Neural cell (in vitro differentiated cells): ENCODE measurements at regions not wholly inside any gene's neighbourhood (a gene's known extent, or its start where the extent isn't known, plus 50 kb on each side); places are given as distances from the start of the nearest gene placed in this dataset.

Experiments used
- CTCF ChIP-seq: fragments of 450-650 bp; IDR thresholded peaks from 2 replicates; pipeline ENCODE4 v1.5.1; 2014; ENCODE audit warnings: antibody characterized with exemption, mild to moderate bottlenecking, moderate library complexity; ENCODE audit not compliant: poor library complexity, severe bottlenecking
- EZH2 ChIP-seq: fragments of 200-600, 300-800 bp; shearing (Covaris generic), sonication (generic); IDR thresholded peaks from 2 replicates; pipeline ENCODE4 v1.6.1; 2014; ENCODE audit warnings: antibody characterized with exemption, low read length, borderline replicate concordance, mild to moderate bottlenecking; ENCODE audit not compliant: insufficient read depth, poor library complexity, severe bottlenecking
- MXI1 ChIP-seq: fragments of 450-650 bp; conservative IDR thresholded peaks from 2 replicates; pipeline ENCODE4 v1.6.1; 2014; ENCODE audit warnings: antibody characterized with exemption, mild to moderate bottlenecking; ENCODE audit not compliant: poor library complexity, severe bottlenecking
- POLR2AphosphoS5 ChIP-seq: IDR thresholded peaks from 2 replicates; pipeline ENCODE4 v1.6.1; 2012
- REST ChIP-seq: IDR thresholded peaks from 2 replicates; pipeline ENCODE4 v1.6.1; 2012; ENCODE audit warnings: borderline replicate concordance
- TAF1 ChIP-seq: IDR thresholded peaks from 2 replicates; pipeline ENCODE4 v1.6.1; 2012; ENCODE audit warnings: low read depth

GRCh38 chr6:15775076-15775634, 112.3 kb upstream of the DTNBP1 start:
- TF ChIP-seq CTCF: no peak
- no peak for TF ChIP-seq EZH2
- TF ChIP-seq POLR2AphosphoS5: no peak
- no peak for TF ChIP-seq REST
- TF ChIP-seq TAF1: no peak
- TF ChIP-seq MXI1: no peak
